HCT116 (cell line): ENCODE measurements at regions not wholly inside any gene's neighbourhood (a gene's known extent, or its start where the extent isn't known, plus 50 kb on each side); places are given as distances from the start of the nearest gene placed in this dataset.

Experiments
- CEBPB ChIP-seq: IDR thresholded peaks from 2 replicates; pipeline ENCODE4 v1.6.1; 2012; ENCODE audit warnings: low read depth
- EZH2 ChIP-seq: fragments of 200-600 bp; sonication (generic); IDR thresholded peaks from 2 replicates; pipeline ENCODE4 v1.6.1; 2017; ENCODE audit warnings: antibody characterized with exemption, mixed run types
- EZH2phosphoT487 ChIP-seq: fragments of 200-600 bp; IDR thresholded peaks from 2 replicates; pipeline ENCODE4 v1.6.1; 2018; ENCODE audit warnings: antibody characterized with exemption, borderline replicate concordance
- JUND ChIP-seq: IDR thresholded peaks from 2 replicates; pipeline ENCODE4 v1.6.1; 2012
- POLR2A ChIP-seq: IDR thresholded peaks from 2 replicates; pipeline ENCODE4 v1.7.0; 2011; ENCODE audit warnings: borderline replicate concordance; ENCODE audit not compliant: insufficient read depth, insufficient read length; ENCODE audit errors: extremely low read depth
- POLR2AphosphoS5 ChIP-seq: IDR thresholded peaks from 2 replicates; pipeline ENCODE4 v1.6.1; 2011; ENCODE audit warnings: mild to moderate bottlenecking, low read depth, low read length, moderate library complexity
- SP1 ChIP-seq: IDR thresholded peaks from 2 replicates; pipeline ENCODE4 v1.6.1; 2012; ENCODE audit warnings: low read depth
- SRF ChIP-seq: IDR thresholded peaks from 2 replicates; pipeline ENCODE4 v1.6.1; 2012; ENCODE audit warnings: low read depth
- YY1 ChIP-seq: IDR thresholded peaks from 2 replicates; pipeline ENCODE4 v1.6.1; 2011; ENCODE audit warnings: low read length, low read depth, moderate library complexity, mild to moderate bottlenecking; ENCODE audit not compliant: insufficient replicate concordance; ENCODE audit errors: extremely low read depth
- ZNF274 ChIP-seq: fragments of 200-500 bp; sonication (Bioruptor generic); IDR thresholded peaks from 2 replicates; pipeline ENCODE4 v1.6.1; 2014; ENCODE audit warnings: mild to moderate bottlenecking, low read depth, low read length, inconsistent platforms
- TF ChIP-seq, protein P1 (sequence below), 3 experiments: fragments of 200-600 bp in 1 of 3; sonication (generic) in 1 of 3; IDR thresholded peaks in 2 of 3; conservative IDR thresholded peaks in 1 of 3; 2 replicates each; pipeline ENCODE4 v1.5.1; 2012 to 2017; ENCODE audit warnings: low read depth in 2 of 3, low read length in 2 of 3, antibody characterized with exemption in 1 of 3, borderline replicate concordance in 1 of 3, control low read depth in 1 of 3, mild to moderate bottlenecking in 1 of 3, mixed read lengths in 1 of 3, mixed run types in 1 of 3, moderate library complexity in 1 of 3; ENCODE audit not compliant: insufficient read depth in 1 of 3
- TF ChIP-seq, protein P2 (sequence below): IDR thresholded peaks from 2 replicates; pipeline ENCODE4 v1.6.1; 2012
- TF ChIP-seq, protein P3 (sequence below): IDR thresholded peaks from 2 replicates; pipeline ENCODE4 v1.6.1; 2012; ENCODE audit warnings: low read depth
- TF ChIP-seq, protein P4 (sequence below): IDR thresholded peaks from 2 replicates; pipeline ENCODE4 v1.6.1; 2011; ENCODE audit warnings: mild to moderate bottlenecking, low read length, moderate library complexity; ENCODE audit not compliant: insufficient replicate concordance; ENCODE audit errors: extremely low read depth

DNA sequence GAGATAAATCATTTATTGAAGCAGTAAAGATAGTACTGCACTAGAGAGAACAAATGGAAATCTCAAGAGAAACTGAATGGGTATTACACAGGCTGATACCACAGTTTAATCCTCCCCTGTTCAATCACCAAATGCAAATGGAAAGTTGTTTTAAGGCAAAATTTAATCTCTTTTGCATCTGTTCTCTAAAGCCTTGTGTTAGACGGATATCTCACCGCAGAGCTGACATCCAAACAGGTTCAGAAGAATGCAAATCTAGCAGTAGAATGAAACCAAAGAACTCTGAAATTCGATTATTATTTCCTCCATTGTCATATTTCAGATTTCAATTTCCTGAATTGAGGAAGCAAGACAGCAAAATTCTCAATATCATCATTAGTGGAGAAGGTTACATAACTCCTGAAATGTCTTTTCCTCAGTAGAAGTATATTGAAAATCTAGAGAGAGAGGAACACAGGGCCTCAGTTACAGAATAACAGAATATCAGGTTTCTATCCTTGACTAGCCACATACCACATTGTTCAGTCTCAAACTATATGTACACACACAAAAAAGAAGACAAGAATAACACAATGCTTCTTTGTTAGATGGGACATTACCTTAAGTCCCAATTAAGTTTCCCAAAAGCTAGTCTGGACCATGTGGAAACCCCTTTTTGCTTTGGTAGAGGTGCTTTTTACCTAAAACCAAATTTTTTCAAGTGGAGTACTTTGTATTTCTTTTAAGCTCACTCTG is 94.1 kb upstream of the BANK1 start:
- TF ChIP-seq JUND (no peak), EZH2 (no peak), POLR2AphosphoS5 (no peak), SP1 (no peak), POLR2A (no peak), SRF (no peak), EZH2phosphoT487 (no peak), CEBPB (no peak), YY1 (no peak), ZNF274 (no peak)
- TF ChIP-seq, protein P1, sequence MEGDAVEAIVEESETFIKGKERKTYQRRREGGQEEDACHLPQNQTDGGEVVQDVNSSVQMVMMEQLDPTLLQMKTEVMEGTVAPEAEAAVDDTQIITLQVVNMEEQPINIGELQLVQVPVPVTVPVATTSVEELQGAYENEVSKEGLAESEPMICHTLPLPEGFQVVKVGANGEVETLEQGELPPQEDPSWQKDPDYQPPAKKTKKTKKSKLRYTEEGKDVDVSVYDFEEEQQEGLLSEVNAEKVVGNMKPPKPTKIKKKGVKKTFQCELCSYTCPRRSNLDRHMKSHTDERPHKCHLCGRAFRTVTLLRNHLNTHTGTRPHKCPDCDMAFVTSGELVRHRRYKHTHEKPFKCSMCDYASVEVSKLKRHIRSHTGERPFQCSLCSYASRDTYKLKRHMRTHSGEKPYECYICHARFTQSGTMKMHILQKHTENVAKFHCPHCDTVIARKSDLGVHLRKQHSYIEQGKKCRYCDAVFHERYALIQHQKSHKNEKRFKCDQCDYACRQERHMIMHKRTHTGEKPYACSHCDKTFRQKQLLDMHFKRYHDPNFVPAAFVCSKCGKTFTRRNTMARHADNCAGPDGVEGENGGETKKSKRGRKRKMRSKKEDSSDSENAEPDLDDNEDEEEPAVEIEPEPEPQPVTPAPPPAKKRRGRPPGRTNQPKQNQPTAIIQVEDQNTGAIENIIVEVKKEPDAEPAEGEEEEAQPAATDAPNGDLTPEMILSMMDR (IDR thresholded peaks at IDR 0.05 in 2 of 3, conservative IDR thresholded peaks at IDR 0.05 in 1 of 3; ENCODE audit: borderline replicate concordance in 1 of 3, insufficient read depth in 1 of 3, low read depth in 2 of 3, low read length in 2 of 3) = no peak
- TF ChIP-seq, protein P2, sequence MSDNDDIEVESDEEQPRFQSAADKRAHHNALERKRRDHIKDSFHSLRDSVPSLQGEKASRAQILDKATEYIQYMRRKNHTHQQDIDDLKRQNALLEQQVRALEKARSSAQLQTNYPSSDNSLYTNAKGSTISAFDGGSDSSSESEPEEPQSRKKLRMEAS = no peak
- TF ChIP-seq, protein P3, sequence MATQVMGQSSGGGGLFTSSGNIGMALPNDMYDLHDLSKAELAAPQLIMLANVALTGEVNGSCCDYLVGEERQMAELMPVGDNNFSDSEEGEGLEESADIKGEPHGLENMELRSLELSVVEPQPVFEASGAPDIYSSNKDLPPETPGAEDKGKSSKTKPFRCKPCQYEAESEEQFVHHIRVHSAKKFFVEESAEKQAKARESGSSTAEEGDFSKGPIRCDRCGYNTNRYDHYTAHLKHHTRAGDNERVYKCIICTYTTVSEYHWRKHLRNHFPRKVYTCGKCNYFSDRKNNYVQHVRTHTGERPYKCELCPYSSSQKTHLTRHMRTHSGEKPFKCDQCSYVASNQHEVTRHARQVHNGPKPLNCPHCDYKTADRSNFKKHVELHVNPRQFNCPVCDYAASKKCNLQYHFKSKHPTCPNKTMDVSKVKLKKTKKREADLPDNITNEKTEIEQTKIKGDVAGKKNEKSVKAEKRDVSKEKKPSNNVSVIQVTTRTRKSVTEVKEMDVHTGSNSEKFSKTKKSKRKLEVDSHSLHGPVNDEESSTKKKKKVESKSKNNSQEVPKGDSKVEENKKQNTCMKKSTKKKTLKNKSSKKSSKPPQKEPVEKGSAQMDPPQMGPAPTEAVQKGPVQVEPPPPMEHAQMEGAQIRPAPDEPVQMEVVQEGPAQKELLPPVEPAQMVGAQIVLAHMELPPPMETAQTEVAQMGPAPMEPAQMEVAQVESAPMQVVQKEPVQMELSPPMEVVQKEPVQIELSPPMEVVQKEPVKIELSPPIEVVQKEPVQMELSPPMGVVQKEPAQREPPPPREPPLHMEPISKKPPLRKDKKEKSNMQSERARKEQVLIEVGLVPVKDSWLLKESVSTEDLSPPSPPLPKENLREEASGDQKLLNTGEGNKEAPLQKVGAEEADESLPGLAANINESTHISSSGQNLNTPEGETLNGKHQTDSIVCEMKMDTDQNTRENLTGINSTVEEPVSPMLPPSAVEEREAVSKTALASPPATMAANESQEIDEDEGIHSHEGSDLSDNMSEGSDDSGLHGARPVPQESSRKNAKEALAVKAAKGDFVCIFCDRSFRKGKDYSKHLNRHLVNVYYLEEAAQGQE = no peak
- TF ChIP-seq, protein P4, sequence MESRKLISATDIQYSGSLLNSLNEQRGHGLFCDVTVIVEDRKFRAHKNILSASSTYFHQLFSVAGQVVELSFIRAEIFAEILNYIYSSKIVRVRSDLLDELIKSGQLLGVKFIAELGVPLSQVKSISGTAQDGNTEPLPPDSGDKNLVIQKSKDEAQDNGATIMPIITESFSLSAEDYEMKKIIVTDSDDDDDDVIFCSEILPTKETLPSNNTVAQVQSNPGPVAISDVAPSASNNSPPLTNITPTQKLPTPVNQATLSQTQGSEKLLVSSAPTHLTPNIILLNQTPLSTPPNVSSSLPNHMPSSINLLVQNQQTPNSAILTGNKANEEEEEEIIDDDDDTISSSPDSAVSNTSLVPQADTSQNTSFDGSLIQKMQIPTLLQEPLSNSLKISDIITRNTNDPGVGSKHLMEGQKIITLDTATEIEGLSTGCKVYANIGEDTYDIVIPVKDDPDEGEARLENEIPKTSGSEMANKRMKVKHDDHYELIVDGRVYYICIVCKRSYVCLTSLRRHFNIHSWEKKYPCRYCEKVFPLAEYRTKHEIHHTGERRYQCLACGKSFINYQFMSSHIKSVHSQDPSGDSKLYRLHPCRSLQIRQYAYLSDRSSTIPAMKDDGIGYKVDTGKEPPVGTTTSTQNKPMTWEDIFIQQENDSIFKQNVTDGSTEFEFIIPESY = no peak
